AG04450 (cell line): ENCODE measurements at regions not wholly inside any gene's neighbourhood (a gene's known extent, or its start where the extent isn't known, plus 50 kb on each side); places are given as distances from the start of the nearest gene placed in this dataset.
"Not testable (repeated sequence)": the region's sequence is repeated elsewhere in the genome, so short reads cannot be mapped to it uniquely, and the experiment has no call there.

Experiments used
- CTCF ChIA-PET: fragments of 300-600, 350-600 bp; formaldehyde crosslinking; extraction: SDS; loops from one replicate; lab custom pipeline; 2022; ENCODE audit warnings: antibody characterized with exemption, inconsistent platforms; lab: Charles Lee
- POLR2A ChIA-PET: fragments of 350-600 bp; formaldehyde crosslinking; extraction: SDS; loops from one replicate; lab custom pipeline; 2021; ENCODE audit warnings: antibody characterized with exemption, inconsistent platforms; lab: Yijun Ruan, JAX
- DNase-seq: peaks from one replicate; pipeline ENCODE4 v3.0.0-alpha.2; 2011; ENCODE audit warnings: low read depth, low spot score
- H3K27ac ChIP-seq: one replicate; pipeline ENCODE4 v1.5.1; 2012; ENCODE audit warnings: low read depth, low read length, control low read depth
- H3K27me3 ChIP-seq: one replicate; pipeline ENCODE4 v1.6.0; 2012; ENCODE audit warnings: low read length; ENCODE audit not compliant: control insufficient read depth, insufficient read depth
- H3K4me3 ChIP-seq: 2 replicates; pipeline ENCODE4 v1.5.1; 2011; ENCODE audit warnings: mild to moderate bottlenecking, low read depth, low read length, control low read depth
- H3K9me3 ChIP-seq: 2 replicates; pipeline ENCODE4 v1.5.1; 2012; ENCODE audit warnings: low read length; ENCODE audit not compliant: control insufficient read depth, insufficient read depth
- TF ChIP-seq, protein P1 (sequence below): IDR thresholded peaks from 2 replicates; pipeline ENCODE4 v1.5.1; 2011; ENCODE audit warnings: low read depth, low read length, control low read depth, inconsistent platforms

DNA sequence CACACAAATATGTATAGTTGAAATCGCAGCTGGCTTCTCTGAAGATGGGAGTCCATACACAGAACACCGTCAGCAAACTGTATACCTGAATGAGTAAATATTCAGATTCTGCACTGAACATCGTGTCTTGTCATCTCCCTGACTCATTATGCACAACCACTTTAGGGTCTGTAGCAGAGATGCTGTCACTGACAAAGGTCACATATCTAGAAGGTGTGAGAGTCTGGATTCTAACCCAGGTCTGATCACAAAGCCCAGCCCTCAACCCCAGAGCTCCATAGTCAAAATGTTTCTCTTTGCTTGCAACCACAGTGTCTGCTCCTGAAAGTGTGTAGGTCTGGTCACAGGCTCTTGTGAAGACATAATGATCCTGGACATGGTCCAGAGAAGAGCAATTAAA, 78.3 kb upstream of the PAX8 start:
- no peaks in the 10 kb centered on the region for H3K9me3 ChIP-seq
- CTCF ChIA-PET: interaction anchor here (2.2 kb wide), 1 partner anchor 108 kb away, joined by 9 read pairs; no protein-coding TSS in a partner anchor
- POLR2A ChIA-PET: no interaction called here
- no peak overlapping the region for H3K27ac ChIP-seq
- no peak overlapping the region for H3K4me3 ChIP-seq
- H3K27me3 ChIP-seq: peaks cover 9% of the 10 kb centered on the region
- TF ChIP-seq, protein P1, sequence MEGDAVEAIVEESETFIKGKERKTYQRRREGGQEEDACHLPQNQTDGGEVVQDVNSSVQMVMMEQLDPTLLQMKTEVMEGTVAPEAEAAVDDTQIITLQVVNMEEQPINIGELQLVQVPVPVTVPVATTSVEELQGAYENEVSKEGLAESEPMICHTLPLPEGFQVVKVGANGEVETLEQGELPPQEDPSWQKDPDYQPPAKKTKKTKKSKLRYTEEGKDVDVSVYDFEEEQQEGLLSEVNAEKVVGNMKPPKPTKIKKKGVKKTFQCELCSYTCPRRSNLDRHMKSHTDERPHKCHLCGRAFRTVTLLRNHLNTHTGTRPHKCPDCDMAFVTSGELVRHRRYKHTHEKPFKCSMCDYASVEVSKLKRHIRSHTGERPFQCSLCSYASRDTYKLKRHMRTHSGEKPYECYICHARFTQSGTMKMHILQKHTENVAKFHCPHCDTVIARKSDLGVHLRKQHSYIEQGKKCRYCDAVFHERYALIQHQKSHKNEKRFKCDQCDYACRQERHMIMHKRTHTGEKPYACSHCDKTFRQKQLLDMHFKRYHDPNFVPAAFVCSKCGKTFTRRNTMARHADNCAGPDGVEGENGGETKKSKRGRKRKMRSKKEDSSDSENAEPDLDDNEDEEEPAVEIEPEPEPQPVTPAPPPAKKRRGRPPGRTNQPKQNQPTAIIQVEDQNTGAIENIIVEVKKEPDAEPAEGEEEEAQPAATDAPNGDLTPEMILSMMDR: no peak
- DNase-seq: no peak

DNA sequence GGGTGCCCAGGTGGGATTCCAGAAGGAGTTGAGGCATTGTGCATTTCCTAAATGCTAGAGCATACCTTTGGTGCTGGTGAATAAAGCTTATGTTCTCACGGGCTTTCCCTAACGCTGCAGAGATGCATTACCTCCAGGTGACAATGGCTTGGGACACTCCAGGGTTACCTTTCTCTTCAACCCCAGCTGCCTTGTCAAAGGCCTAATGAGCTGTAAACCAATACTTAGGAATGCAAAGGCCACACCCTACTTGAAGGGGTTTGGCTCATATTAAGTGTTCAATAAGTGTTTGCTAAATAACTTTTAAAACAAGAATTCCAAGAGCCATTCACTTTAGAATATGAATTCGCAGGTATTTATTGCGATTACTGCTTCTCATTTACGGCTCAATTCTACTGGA, 77.6 kb upstream of the PAX8 start:
- CTCF ChIA-PET, DNase-seq, H3K9me3 ChIP-seq, POLR2A ChIA-PET, H3K4me3 ChIP-seq, H3K27ac ChIP-seq, H3K27me3 ChIP-seq: not testable (repeated sequence)

DNA sequence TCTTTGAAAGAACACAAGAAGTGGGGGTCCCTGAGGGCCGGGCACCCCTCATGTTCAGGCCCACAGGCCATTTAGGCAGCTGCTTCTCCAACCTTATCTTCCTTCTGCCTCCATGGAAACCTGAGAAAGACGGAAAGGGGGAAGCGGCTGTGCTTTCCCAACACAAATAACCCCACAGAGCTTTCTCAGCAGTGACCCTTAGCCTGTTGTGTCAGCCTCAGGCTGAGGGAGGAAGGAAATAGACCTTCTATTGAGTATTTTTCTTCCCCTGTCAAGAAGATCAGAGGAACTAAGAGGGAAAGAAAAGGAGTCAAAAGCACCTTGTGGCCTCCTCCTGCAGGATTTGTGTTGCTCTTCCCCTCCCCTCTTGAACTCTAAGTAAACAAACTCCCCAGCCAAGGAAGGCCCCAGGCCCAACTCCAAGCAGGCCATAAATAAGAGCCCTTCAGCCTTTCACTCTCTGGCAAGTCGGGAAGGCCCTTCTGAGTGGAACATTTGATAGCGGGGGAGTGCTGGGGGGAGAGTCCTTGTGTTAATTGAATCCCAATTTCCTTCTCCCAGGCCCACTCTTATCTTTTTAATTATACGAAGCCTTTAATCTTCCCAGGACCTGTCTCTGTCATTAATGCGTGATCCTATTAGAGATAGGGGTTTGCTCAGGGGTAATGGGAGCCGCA, 76.8 kb upstream of the PAX8 start:
- POLR2A ChIA-PET: not testable (repeated sequence)

DNA sequence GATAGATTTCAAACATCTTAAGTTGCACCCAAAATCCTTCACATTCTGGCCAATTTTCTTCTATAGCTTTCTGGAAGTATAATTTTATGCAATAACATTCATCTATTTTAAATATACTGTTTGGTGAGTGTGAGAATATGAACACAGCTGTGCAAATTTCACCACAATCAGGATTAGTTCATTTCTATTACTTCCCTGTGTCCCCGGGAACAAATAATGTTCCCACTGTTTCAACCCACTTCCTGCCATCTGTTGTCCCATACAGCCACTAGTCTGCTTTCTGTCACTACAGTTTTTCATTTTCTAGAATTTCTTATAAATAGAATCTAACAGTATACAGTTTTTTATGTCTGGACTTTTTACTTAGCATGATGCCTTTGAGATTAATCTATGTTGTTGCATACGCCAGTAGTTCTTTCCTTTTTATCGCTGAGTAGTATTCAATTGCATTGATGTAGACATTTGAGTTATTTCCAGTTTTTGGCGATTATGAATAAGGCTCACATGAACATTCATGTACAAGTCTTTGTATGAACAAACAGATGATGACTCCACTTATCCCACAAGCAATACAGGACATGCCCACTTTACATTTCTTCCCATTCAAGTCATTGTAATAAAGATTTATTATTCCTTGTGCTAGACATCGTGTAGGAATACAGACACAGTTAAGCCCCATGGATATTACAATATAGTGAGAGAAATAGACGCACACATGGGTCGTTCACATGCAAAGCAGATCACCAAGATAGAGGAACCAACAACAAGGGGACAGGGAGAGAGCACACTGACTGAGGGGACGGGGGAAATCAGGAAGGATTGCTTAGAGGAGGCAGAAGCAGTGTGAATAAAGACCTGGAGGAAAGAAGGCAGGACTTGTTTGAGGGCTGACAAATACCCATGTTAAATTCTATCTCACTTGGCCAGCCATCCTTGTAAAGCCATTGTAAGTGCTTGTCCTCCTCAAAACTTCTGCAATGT, 72.9 kb upstream of the PAX8 start:
- TF ChIP-seq, protein P1: no peak
- DNase-seq: no peak
- H3K9me3 ChIP-seq: no peaks in the 10 kb centered on the region
- H3K27me3 ChIP-seq: peaks cover 5% of the 10 kb centered on the region
- POLR2A ChIA-PET: no interaction called here
- CTCF ChIA-PET: no interaction called here
- no peak overlapping the region for H3K27ac ChIP-seq
- no peak overlapping the region for H3K4me3 ChIP-seq

More for the DNA sequence above, 76.8 kb upstream of the PAX8 start:
- H3K27me3 ChIP-seq, H3K27ac ChIP-seq, H3K9me3 ChIP-seq, CTCF ChIA-PET, H3K4me3 ChIP-seq, DNase-seq: not testable (repeated sequence)

DNA sequence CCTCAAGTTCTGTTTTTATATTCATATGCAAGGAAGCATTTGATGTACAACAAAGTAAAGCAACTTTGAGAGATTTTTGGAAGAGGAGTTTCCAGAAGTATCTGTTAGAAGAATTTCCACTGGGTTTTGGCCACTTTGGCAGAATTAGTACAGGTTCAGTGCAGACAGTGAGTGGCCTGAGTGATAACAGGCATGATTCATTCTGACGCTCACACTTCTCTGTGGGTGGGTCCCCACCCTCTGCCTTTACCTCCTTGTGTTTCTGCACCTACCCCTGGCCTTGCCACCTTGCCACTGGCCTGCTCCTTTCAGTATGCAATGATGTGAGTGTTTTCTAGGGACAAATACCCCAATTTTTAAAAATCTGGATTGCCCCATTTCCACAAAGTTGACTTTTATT, 65.1 kb upstream of the PAX8 start:
- CTCF ChIA-PET, H3K4me3 ChIP-seq, H3K27me3 ChIP-seq, H3K9me3 ChIP-seq, POLR2A ChIA-PET, H3K27ac ChIP-seq, DNase-seq: not testable (repeated sequence)

DNA sequence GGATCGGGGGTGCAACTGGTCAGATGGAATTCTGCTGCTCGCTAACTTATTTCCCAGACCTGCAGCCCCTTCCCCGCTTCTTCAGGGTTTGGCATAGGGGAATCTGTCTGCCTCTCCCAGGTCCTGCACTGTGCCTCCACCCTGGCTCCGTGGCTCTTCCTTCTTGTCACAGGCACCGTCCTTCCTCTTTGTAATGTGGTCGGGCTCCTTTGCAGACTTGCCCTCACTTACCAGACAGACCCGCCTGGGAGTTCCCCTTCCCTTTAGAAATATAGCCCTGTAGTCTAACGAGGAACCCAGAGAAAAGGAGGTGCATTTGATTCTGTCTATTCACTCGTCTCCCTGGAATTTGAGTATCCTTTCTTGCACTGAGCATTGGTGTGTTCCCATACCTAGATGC, 63.9 kb upstream of the PAX8 start:
- ChIA-PET POLR2A (no interaction called here), CTCF (no interaction called here)
- peaks cover 2% of the 10 kb centered on the region for H3K27me3 ChIP-seq
- no peak overlapping the region for H3K27ac ChIP-seq
- no peak for DNase-seq
- TF ChIP-seq, protein P1: no peak
- no peaks in the 10 kb centered on the region for H3K9me3 ChIP-seq
- no peak overlapping the region for H3K4me3 ChIP-seq

DNA sequence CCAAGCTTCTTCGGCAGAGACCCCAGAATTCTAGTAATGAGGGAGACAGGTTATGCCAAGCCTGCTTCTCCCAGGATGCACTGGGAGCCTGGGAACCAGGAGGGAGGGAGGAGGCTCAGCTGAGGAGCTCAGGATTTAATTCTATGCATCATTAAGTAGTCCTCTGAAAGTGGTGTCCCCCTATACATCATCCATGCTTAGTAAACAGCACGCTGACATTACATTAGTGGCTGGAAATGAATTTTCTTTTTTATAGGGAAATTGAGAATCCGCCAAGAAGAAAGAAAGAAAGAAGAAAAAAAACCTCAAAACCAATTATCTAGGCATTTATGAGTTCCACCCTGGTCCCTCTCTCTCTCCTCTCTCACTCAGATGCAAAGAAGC, 63.1 kb upstream of the PAX8 start:
- H3K27me3 ChIP-seq, H3K27ac ChIP-seq, H3K9me3 ChIP-seq, DNase-seq, H3K4me3 ChIP-seq, POLR2A ChIA-PET: not testable (repeated sequence)
- CTCF ChIA-PET: interaction anchor here (0.7 kb wide), 1 partner anchor 203 kb away, joined by 3 read pairs; no protein-coding TSS in a partner anchor
